SK-N-SH (cell line): ENCODE measurements at regions not wholly inside any gene's neighbourhood (a gene's known extent, or its start where the extent isn't known, plus 50 kb on each side); places are given as distances from the start of the nearest gene placed in this dataset.

ENCODE experiments used
- CTCF ChIA-PET: fragments of 300-600, 350-600 bp; formaldehyde crosslinking; extraction: SDS; loops from one replicate; lab custom pipeline; 2021; lab: Yijun Ruan, JAX
- POLR2A ChIA-PET: fragments of 350-600 bp; sonication (Branson Sonifier 250); formaldehyde crosslinking; extraction: SDS; loops from one replicate; lab custom pipeline; 2020; ENCODE audit warnings: antibody characterized with exemption, inconsistent platforms; lab: Yijun Ruan, JAX
- DNase-seq: peaks from one replicate; pipeline ENCODE4 v3.0.0; 2012
- H2AFZ ChIP-seq: fragments of 200-600 bp; sonication (generic); 2 replicates; pipeline ENCODE4 v1.8.1; 2016; ENCODE audit warnings: antibody characterized with exemption, mild to moderate bottlenecking, low read depth
- H3F3A ChIP-seq: fragments of 200-600 bp; sonication (generic); replicated peaks from 2 replicates; pipeline ENCODE3; 2016; ENCODE audit warnings: antibody characterized with exemption, mild to moderate bottlenecking; ENCODE audit not compliant: insufficient read depth
- H3K27ac ChIP-seq, 2 experiments: fragments of 200-500 bp in 1 of 2; fragments of 200-600 bp in 1 of 2; sonication (Bioruptor generic) in 1 of 2; sonication (generic), shearing (Covaris generic) in 1 of 2; 2 replicates each; pipeline versions ENCODE4 v1.5.1 to v1.6.1; 2014 to 2016; ENCODE audit warnings: low read depth in 2 of 2, inconsistent platforms in 1 of 2, low read length in 1 of 2, mild to moderate bottlenecking in 1 of 2, mixed read lengths in 1 of 2
- H3K27me3 ChIP-seq: fragments of 200-600 bp; sonication (generic), shearing (Covaris generic); 2 replicates; pipeline ENCODE4 v1.6.1; 2016; ENCODE audit warnings: mixed run types; ENCODE audit not compliant: insufficient read depth
- H3K36me3 ChIP-seq, 2 experiments: fragments of 200-500 bp in 1 of 2; fragments of 200-600 bp in 1 of 2; sonication (Bioruptor generic) in 1 of 2; sonication (generic) in 1 of 2; replicated peaks in 1 of 2; 2 replicates each; pipeline versions ENCODE3 to v1.5.1; 2014 to 2016; ENCODE audit warnings: low read length in 1 of 2, mild to moderate bottlenecking in 1 of 2; ENCODE audit not compliant: insufficient read depth in 2 of 2, control insufficient read depth in 1 of 2
- H3K4me1 ChIP-seq, 2 experiments: fragments of 200-500 bp in 1 of 2; fragments of 200-600 bp in 1 of 2; sonication (Bioruptor generic) in 1 of 2; sonication (generic), shearing (Covaris generic) in 1 of 2; 2 replicates each; pipeline versions ENCODE4 v1.5.1 to v1.6.1; 2014 to 2016; ENCODE audit warnings: low read depth in 1 of 2, low read length in 1 of 2, mixed run types in 1 of 2; ENCODE audit not compliant: insufficient read depth in 2 of 2, control insufficient read depth in 1 of 2
- H3K4me2 ChIP-seq: fragments of 200-600 bp; sonication (generic), shearing (Covaris generic); 2 replicates; pipeline ENCODE4 v1.6.1; 2017; ENCODE audit warnings: mixed run types
- H3K4me3 ChIP-seq, 2 experiments: fragments of 200-500 bp in 1 of 2; fragments of 200-600 bp in 1 of 2; sonication (Bioruptor generic) in 1 of 2; sonication (generic), shearing (Covaris generic) in 1 of 2; 2 replicates each; pipeline versions ENCODE4 v1.5.1 to v1.8.1; 2014 to 2016; ENCODE audit warnings: low read depth in 2 of 2, inconsistent platforms in 1 of 2, low read length in 1 of 2, mild to moderate bottlenecking in 1 of 2, mixed read lengths in 1 of 2, moderate library complexity in 1 of 2
- H3K79me2 ChIP-seq: fragments of 200-600 bp; sonication (generic); 2 replicates; pipeline ENCODE4 v1.8.1; 2017; ENCODE audit warnings: mild to moderate bottlenecking; ENCODE audit not compliant: insufficient read depth
- H3K9ac ChIP-seq: fragments of 200-600 bp; sonication (generic); 2 replicates; pipeline ENCODE4 v1.6.1; 2017; ENCODE audit warnings: mixed run types
- H3K9me2 ChIP-seq: fragments of 200-600 bp; sonication (generic); 2 replicates; pipeline ENCODE4 v1.6.1; 2017; ENCODE audit warnings: mixed run types
- H3K9me3 ChIP-seq: fragments of 200-600 bp; sonication (generic); 2 replicates; pipeline ENCODE4 v1.6.1; 2017; ENCODE audit warnings: mixed run types, mild to moderate bottlenecking, moderate library complexity
- H4K20me1 ChIP-seq: fragments of 200-600 bp; sonication (generic); 2 replicates; pipeline ENCODE4 v1.6.1; 2017; ENCODE audit warnings: mild to moderate bottlenecking, mixed run types; ENCODE audit not compliant: insufficient read depth
- CHD2 ChIP-seq: fragments of 150-350 bp; IDR thresholded peaks from 2 replicates; pipeline ENCODE4 v1.6.1; 2018; ENCODE audit warnings: low read length; ENCODE audit not compliant: partially characterized antibody
- CTCF ChIP-seq: fragments of 200-600 bp; sonication (generic); IDR thresholded peaks from 2 replicates; pipeline ENCODE4 v1.6.1; 2017; ENCODE audit warnings: antibody characterized with exemption, mild to moderate bottlenecking, moderate library complexity
- FOXM1 ChIP-seq: IDR thresholded peaks from 2 replicates; pipeline ENCODE4 v1.4.0; 2012; ENCODE audit warnings: low read depth, mild to moderate bottlenecking
- GABPA ChIP-seq: IDR thresholded peaks from 2 replicates; pipeline ENCODE4 v1.4.0; 2012; ENCODE audit warnings: low read depth, mild to moderate bottlenecking
- IRF3 ChIP-seq: fragments of 150-350 bp; IDR thresholded peaks from 2 replicates; pipeline ENCODE4 v1.6.1; 2016; ENCODE audit warnings: mild to moderate bottlenecking, low read depth, low read length
- MXI1 ChIP-seq: IDR thresholded peaks from 2 replicates; pipeline ENCODE4 v1.6.1; 2012; ENCODE audit warnings: mild to moderate bottlenecking, low read depth, low read length, improper control_type of control experiment
- NFIC ChIP-seq: IDR thresholded peaks from 2 replicates; pipeline ENCODE4 v1.4.0; 2012; ENCODE audit warnings: borderline replicate concordance
- NRF1 ChIP-seq: IDR thresholded peaks from 2 replicates; pipeline ENCODE4 v1.6.1; 2012; ENCODE audit warnings: low read depth, mild to moderate bottlenecking, low read length
- POLR2AphosphoS5 ChIP-seq: IDR thresholded peaks from 2 replicates; pipeline ENCODE4 v1.6.1; 2012; ENCODE audit warnings: low read depth, low read length
- SIN3A ChIP-seq: IDR thresholded peaks from 2 replicates; pipeline ENCODE4 v1.6.1; 2012; ENCODE audit warnings: low read depth, mild to moderate bottlenecking, low read length, moderate library complexity, borderline replicate concordance
- SMC3 ChIP-seq: IDR thresholded peaks from 2 replicates; pipeline ENCODE4 v1.6.1; 2012; ENCODE audit warnings: low read depth, low read length, improper control_type of control experiment
- USF1 ChIP-seq: IDR thresholded peaks from 2 replicates; pipeline ENCODE4 v1.4.0; 2012; ENCODE audit warnings: low read depth, borderline replicate concordance
- YY1 ChIP-seq: IDR thresholded peaks from 2 replicates; pipeline ENCODE4 v1.4.0; 2012; ENCODE audit warnings: low read depth, mild to moderate bottlenecking
- WGBS: methylation state at CpG from one replicate; pipeline ENCODE4 v1.1.6; 2017; ENCODE audit warnings: low lambda C conversion rate; 5-methylcytosine and 5-hydroxymethylcytosine counted together
- TF ChIP-seq, protein P1 (sequence below): IDR thresholded peaks from 2 replicates; pipeline ENCODE4 v1.6.1; 2012; ENCODE audit warnings: mild to moderate bottlenecking, low read depth, low read length, moderate library complexity

DNA sequence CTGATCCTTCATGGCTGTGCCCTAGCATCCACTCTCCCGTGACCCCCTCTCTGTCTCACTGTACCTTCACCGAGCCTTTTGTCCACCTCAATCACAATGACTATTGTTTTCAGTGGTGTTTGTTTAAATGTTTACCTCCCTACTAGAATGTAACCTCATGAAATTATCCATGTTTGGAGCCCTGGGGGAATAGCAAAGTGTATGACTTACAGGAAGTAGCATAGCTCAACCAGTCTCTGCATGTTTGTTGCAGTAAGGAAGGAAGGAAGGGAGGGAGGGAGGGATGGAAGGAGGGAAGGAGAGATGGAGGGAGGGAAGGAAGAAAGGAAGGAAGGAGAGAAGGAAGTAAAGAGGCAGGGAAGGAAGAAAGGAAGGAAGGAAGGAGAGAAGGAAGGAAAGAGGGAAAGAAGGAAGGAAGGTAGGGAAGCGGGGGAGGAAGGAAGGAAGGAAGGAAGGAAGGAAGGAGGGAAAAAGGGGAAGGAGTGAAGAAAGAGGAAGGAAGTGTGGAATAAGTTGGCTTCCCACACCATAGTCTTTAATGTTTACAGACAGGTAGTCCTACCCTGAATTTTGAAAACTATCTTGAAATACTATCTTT is 421.4 kb downstream of the COG6 start:
- Histone ChIP-seq H3K27me3 (no peaks in the 10 kb centered on the region), H3K4me2 (no peak overlapping the region), H3K4me1 (no peaks in the 10 kb centered on the region)
- TF ChIP-seq FOXM1 = no peak
- TF ChIP-seq MXI1 = no peak
- TF ChIP-seq GABPA = no peak
- TF ChIP-seq, all 33 proteins: peak for 0
- no peak for DNase-seq
- H4K20me1 ChIP-seq = no peaks in the 10 kb centered on the region
- H3K9ac ChIP-seq = no peak overlapping the region
- no peaks in the 10 kb centered on the region for H3K36me3 ChIP-seq
- no peak overlapping the region for H3K4me3 ChIP-seq
- no peaks in the 10 kb centered on the region for H3K9me3 ChIP-seq
- no peak overlapping the region for H2AFZ ChIP-seq
- CTCF ChIA-PET = interaction anchor here (1.5 to 2.5 kb wide), 2 partner anchors 8 to 60 kb away, joined by 3 to 11 read pairs; no protein-coding TSS in a partner anchor
- no peaks in the 10 kb centered on the region for H3K79me2 ChIP-seq
- H3F3A ChIP-seq = no peaks in the 10 kb centered on the region
- H3K9me2 ChIP-seq = no peaks in the 10 kb centered on the region
- POLR2A ChIA-PET = no interaction called here
- no peak overlapping the region for H3K27ac ChIP-seq
- WGBS = 86% methylated on average over 3 of the region's 3 CpGs

GRCh38 chr13:40077396-40078027 is 422.1 kb downstream of the COG6 start:
- TF ChIP-seq SMC3 = no peak
- no peak for TF ChIP-seq USF1
- TF ChIP-seq YY1 = no peak
- TF ChIP-seq SIN3A = no peak
- no peak for TF ChIP-seq POLR2AphosphoS5
- ChIA-PET POLR2A (no interaction called here), CTCF (interaction anchor here (1.5 to 2.5 kb wide), 2 partner anchors 9 to 59 kb away, joined by 3 to 11 read pairs; no protein-coding TSS in a partner anchor)
- H3K4me1 ChIP-seq = no peaks in the 10 kb centered on the region
- H3K27me3 ChIP-seq = no peaks in the 10 kb centered on the region
- no peak overlapping the region for H3K9ac ChIP-seq
- no peaks in the 10 kb centered on the region for H3K79me2 ChIP-seq
- H3K4me3 ChIP-seq = no peak overlapping the region
- DNase-seq = no peak
- no peak overlapping the region for H2AFZ ChIP-seq
- 86% methylated on average over 9 of the region's 9 CpGs for WGBS
- H3K9me3 ChIP-seq = no peaks in the 10 kb centered on the region
- no peaks in the 10 kb centered on the region for H4K20me1 ChIP-seq
- no peak overlapping the region for H3K27ac ChIP-seq
- H3K36me3 ChIP-seq = no peaks in the 10 kb centered on the region
- H3F3A ChIP-seq = no peaks in the 10 kb centered on the region
- H3K9me2 ChIP-seq = no peaks in the 10 kb centered on the region
- no peak overlapping the region for H3K4me2 ChIP-seq

GRCh38 chr13:40079721-40080120 is 424.3 kb downstream of the COG6 start:
- ChIA-PET POLR2A (no interaction called here), CTCF (interaction anchor here (1.4 to 1.8 kb wide), 2 partner anchors 11 to 297 kb away, joined by 4 to 13 read pairs; no protein-coding TSS in a partner anchor)
- H3K36me3 ChIP-seq = no peaks in the 10 kb centered on the region
- no peaks in the 10 kb centered on the region for H3F3A ChIP-seq
- DNase-seq = no peak
- H3K9me3 ChIP-seq = no peaks in the 10 kb centered on the region
- H3K9ac ChIP-seq = no peak overlapping the region
- H3K27me3 ChIP-seq = no peaks in the 10 kb centered on the region
- H3K9me2 ChIP-seq = no peaks in the 10 kb centered on the region
- H3K4me1 ChIP-seq = no peaks in the 10 kb centered on the region
- no peaks in the 10 kb centered on the region for H4K20me1 ChIP-seq
- 69% methylated on average over 1 of the region's 1 CpG for WGBS
- H3K79me2 ChIP-seq = no peaks in the 10 kb centered on the region
- H2AFZ ChIP-seq = no peak overlapping the region
- H3K4me3 ChIP-seq = no peak overlapping the region
- no peak overlapping the region for H3K27ac ChIP-seq
- no peak overlapping the region for H3K4me2 ChIP-seq
- TF ChIP-seq FOXM1 (no peak), IRF3 (no peak), NFIC (no peak), CHD2 (no peak), NRF1 (no peak), CTCF (no peak)
- TF ChIP-seq, protein P1, sequence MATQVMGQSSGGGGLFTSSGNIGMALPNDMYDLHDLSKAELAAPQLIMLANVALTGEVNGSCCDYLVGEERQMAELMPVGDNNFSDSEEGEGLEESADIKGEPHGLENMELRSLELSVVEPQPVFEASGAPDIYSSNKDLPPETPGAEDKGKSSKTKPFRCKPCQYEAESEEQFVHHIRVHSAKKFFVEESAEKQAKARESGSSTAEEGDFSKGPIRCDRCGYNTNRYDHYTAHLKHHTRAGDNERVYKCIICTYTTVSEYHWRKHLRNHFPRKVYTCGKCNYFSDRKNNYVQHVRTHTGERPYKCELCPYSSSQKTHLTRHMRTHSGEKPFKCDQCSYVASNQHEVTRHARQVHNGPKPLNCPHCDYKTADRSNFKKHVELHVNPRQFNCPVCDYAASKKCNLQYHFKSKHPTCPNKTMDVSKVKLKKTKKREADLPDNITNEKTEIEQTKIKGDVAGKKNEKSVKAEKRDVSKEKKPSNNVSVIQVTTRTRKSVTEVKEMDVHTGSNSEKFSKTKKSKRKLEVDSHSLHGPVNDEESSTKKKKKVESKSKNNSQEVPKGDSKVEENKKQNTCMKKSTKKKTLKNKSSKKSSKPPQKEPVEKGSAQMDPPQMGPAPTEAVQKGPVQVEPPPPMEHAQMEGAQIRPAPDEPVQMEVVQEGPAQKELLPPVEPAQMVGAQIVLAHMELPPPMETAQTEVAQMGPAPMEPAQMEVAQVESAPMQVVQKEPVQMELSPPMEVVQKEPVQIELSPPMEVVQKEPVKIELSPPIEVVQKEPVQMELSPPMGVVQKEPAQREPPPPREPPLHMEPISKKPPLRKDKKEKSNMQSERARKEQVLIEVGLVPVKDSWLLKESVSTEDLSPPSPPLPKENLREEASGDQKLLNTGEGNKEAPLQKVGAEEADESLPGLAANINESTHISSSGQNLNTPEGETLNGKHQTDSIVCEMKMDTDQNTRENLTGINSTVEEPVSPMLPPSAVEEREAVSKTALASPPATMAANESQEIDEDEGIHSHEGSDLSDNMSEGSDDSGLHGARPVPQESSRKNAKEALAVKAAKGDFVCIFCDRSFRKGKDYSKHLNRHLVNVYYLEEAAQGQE = no peak
